AG20443 (cell line): ENCODE measurements at regions not wholly inside any gene's neighbourhood (a gene's known extent, or its start where the extent isn't known, plus 50 kb on each side); places are given as distances from the start of the nearest gene placed in this dataset.

Experiments used
- DNase-seq: peaks from one replicate; pipeline ENCODE4 v3.0.0; 2012; ENCODE audit warnings: low spot score, mixed read lengths

- DNase-seq: peak; percentile 18
Observed at GRCh38 chr20:41669708-41670263, 51.6 kb upstream of the CHD6 start.

- DNase-seq: no peak
Observed at GRCh38 chr20:41668057-41668749, 50.0 kb upstream of the CHD6 start.
